Adrenal gland (tissue), 5 donors: ENCODE measurements at regions not wholly inside any gene's neighbourhood (a gene's known extent, or its start where the extent isn't known, plus 50 kb on each side); places are given as distances from the start of the nearest gene placed in this dataset.

Experiments
- CTCF ChIP-seq, 6 experiments: fragments of 450-650 bp in 4 of 6; fragments of 200-600 bp in 2 of 6; sonication (generic) in 1 of 6; IDR thresholded peaks; 1 replicate in 5 of 6; 2 replicates in 1 of 6; pipeline versions ENCODE4 v1.5.1 to v1.8.0; 2016 to 2021; ENCODE audit warnings: antibody characterized with exemption in 6 of 6, mild to moderate bottlenecking in 2 of 6, moderate library complexity in 1 of 6
- POLR2A ChIP-seq, 2 donors: fragments of 450-650 bp; IDR thresholded peaks; one replicate each; pipeline ENCODE4 v1.6.1; 2017; ENCODE audit warnings: antibody characterized with exemption in 2 of 2, mild to moderate bottlenecking in 2 of 2, moderate library complexity in 1 of 2
- donor health status: DM: no; HTN: no; CAD: no.

GRCh38 chr11:112770487-112770886 is 190.7 kb upstream of the NCAM1 start:
- TF ChIP-seq CTCF (IDR thresholded peaks at IDR 0.05) (no peak), POLR2A (IDR thresholded peaks at IDR 0.05) (no peak)
